Omental fat pad (tissue), 3 donors: ENCODE measurements at regions not wholly inside any gene's neighbourhood (a gene's known extent, or its start where the extent isn't known, plus 50 kb on each side); places are given as distances from the start of the nearest gene placed in this dataset.

ENCODE experiments used
- ATAC-seq: fragments of 150-250 bp; one replicate; pipeline ENCODE4 v1.9.1; 2016; ENCODE audit warnings: mild to moderate bottlenecking, moderate library complexity; ENCODE audit not compliant: low FRiP score
- DNase-seq: peaks from one replicate; pipeline ENCODE4 v3.0.0-alpha.2; 2019; ENCODE audit warnings: low spot score
- CTCF ChIP-seq, 3 donors: fragments of 450-650 bp; IDR thresholded peaks; one replicate each; pipeline ENCODE4 v1.5.1; 2016 to 2017; ENCODE audit warnings: antibody characterized with exemption in 3 of 3, mild to moderate bottlenecking in 3 of 3, moderate library complexity in 2 of 3

GRCh38 chr2:156042895-156043294, 289.6 kb downstream of the NR4A2 start:
- TF ChIP-seq CTCF (IDR thresholded peaks at IDR 0.05): no peak
- DNase-seq (no peak), ATAC-seq (no peak)

- DNase-seq (no peak), ATAC-seq (no peak)
- TF ChIP-seq CTCF (IDR thresholded peaks at IDR 0.05): no peak
Observed at GRCh38 chr2:156038021-156038420, 294.5 kb downstream of the NR4A2 start.

GRCh38 chr2:156037482-156037881, 295.0 kb downstream of the NR4A2 start:
- no peak for TF ChIP-seq CTCF (IDR thresholded peaks at IDR 0.05)
- DNase-seq (no peak), ATAC-seq (no peak)

GRCh38 chr2:156031121-156031520, 301.4 kb downstream of the NR4A2 start:
- DNase-seq (no peak), ATAC-seq (no peak)
- no peak for TF ChIP-seq CTCF (IDR thresholded peaks at IDR 0.05)

GRCh38 chr2:156023229-156023869, 309.2 kb downstream of the NR4A2 start:
- DNase-seq (no peak), ATAC-seq (no peak)
- no peak for TF ChIP-seq CTCF (IDR thresholded peaks at IDR 0.05)

GRCh38 chr2:156021146-156022040, 311.1 kb downstream of the NR4A2 start:
- ATAC-seq (no peak), DNase-seq (no peak)
- no peak for TF ChIP-seq CTCF (IDR thresholded peaks at IDR 0.05)

- DNase-seq (no peak), ATAC-seq (no peak)
- no peak for TF ChIP-seq CTCF (IDR thresholded peaks at IDR 0.05)
Observed at GRCh38 chr2:156019341-156019740, 313.2 kb downstream of the NR4A2 start.
